GM12865 (cell line): ENCODE measurements at regions not wholly inside any gene's neighbourhood (a gene's known extent, or its start where the extent isn't known, plus 50 kb on each side); places are given as distances from the start of the nearest gene placed in this dataset.

Experiments used
- DNase-seq: peaks from one replicate; pipeline ENCODE4 v3.0.0; 2010; ENCODE audit warnings: low read depth
- H3K4me3 ChIP-seq: 2 replicates; pipeline ENCODE4 v1.5.1; 2011; ENCODE audit warnings: mild to moderate bottlenecking, low read depth, low read length, control low read depth
- TF ChIP-seq, protein P1 (sequence below): IDR thresholded peaks from 2 replicates; pipeline ENCODE4 v1.5.1; 2011; ENCODE audit warnings: low read length, control low read depth, low read depth, inconsistent platforms; ENCODE audit not compliant: insufficient read depth; ENCODE audit errors: missing control alignments

GRCh38 chr11:29486301-29486700 is 530.5 kb downstream of the KCNA4 start:
- TF ChIP-seq, protein P1, sequence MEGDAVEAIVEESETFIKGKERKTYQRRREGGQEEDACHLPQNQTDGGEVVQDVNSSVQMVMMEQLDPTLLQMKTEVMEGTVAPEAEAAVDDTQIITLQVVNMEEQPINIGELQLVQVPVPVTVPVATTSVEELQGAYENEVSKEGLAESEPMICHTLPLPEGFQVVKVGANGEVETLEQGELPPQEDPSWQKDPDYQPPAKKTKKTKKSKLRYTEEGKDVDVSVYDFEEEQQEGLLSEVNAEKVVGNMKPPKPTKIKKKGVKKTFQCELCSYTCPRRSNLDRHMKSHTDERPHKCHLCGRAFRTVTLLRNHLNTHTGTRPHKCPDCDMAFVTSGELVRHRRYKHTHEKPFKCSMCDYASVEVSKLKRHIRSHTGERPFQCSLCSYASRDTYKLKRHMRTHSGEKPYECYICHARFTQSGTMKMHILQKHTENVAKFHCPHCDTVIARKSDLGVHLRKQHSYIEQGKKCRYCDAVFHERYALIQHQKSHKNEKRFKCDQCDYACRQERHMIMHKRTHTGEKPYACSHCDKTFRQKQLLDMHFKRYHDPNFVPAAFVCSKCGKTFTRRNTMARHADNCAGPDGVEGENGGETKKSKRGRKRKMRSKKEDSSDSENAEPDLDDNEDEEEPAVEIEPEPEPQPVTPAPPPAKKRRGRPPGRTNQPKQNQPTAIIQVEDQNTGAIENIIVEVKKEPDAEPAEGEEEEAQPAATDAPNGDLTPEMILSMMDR = no peak
- no peak for DNase-seq
- H3K4me3 ChIP-seq = no peak overlapping the region

DNA sequence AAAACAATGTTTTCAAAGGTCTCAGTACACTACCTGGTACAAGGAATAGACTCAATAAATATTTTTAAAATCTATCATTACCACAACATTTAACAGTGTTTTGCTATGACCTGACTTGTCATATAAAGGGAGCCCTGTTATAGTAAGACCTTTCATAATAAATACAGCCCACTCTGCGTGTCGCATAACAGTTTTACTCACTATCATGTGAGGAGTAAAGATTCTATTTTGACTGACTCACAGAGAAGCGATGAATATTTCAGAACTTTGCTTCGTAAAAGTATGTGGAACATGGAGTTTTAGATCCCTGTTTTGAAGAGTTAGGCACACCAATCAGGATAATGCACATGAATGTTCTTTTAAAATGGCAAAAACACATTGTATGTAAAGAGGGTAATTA is 531.2 kb downstream of the KCNA4 start:
- TF ChIP-seq, protein P1 = no peak
- H3K4me3 ChIP-seq = no peak overlapping the region
- DNase-seq = no peak

DNA sequence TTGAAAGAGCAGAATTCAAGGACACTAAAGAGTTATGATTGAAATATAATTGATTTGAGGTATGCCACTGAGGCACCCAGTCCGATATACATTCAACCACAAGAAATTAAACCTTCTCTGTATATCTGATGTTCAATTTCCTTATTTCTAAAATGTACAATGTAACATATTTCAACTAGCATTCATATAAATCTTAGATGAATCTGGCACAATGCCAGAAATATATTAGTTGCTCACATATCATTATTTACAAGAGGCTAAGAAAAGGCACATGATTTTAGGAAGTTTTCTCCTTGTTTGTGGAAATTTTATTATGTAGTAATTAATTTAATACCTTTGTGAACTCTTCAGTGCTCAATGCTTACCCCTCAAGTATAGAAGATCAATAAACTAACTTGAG is 532.3 kb downstream of the KCNA4 start:
- no peak overlapping the region for H3K4me3 ChIP-seq
- no peak for DNase-seq
- TF ChIP-seq, protein P1 = no peak

GRCh38 chr11:29483831-29484230 is 533.0 kb downstream of the KCNA4 start:
- no peak overlapping the region for H3K4me3 ChIP-seq
- TF ChIP-seq, protein P1 = no peak

GRCh38 chr11:29482510-29482909 is 534.3 kb downstream of the KCNA4 start:
- TF ChIP-seq, protein P1 = no peak

More at GRCh38 chr11:29483831-29484230, 533.0 kb downstream of the KCNA4 start:
- no peak for DNase-seq

GRCh38 chr11:29481738-29482137 is 535.1 kb downstream of the KCNA4 start:
- TF ChIP-seq, protein P1 = no peak
- no peak overlapping the region for H3K4me3 ChIP-seq

More at GRCh38 chr11:29482510-29482909, 534.3 kb downstream of the KCNA4 start:
- H3K4me3 ChIP-seq = no peak overlapping the region
- no peak for DNase-seq

GRCh38 chr11:29480981-29481380 is 535.8 kb downstream of the KCNA4 start:
- DNase-seq = no peak
- TF ChIP-seq, protein P1 = no peak
- H3K4me3 ChIP-seq = no peak overlapping the region

More at GRCh38 chr11:29481738-29482137, 535.1 kb downstream of the KCNA4 start:
- no peak for DNase-seq
